GM23248 (cell line): ENCODE measurements at regions not wholly inside any gene's neighbourhood (a gene's known extent, or its start where the extent isn't known, plus 50 kb on each side); places are given as distances from the start of the nearest gene placed in this dataset.

Experiments
- DNase-seq: peaks from one replicate; pipeline ENCODE4 v3.0.0-alpha.2; 2015
- H2AFZ ChIP-seq: fragments of 200-600 bp; sonication (generic); 2 replicates; pipeline ENCODE4 v1.6.1; 2016; ENCODE audit warnings: antibody characterized with exemption
- H3F3A ChIP-seq: fragments of 200-600 bp; sonication (generic); 2 replicates; pipeline ENCODE4 v1.6.1; 2016; ENCODE audit warnings: mild to moderate bottlenecking, antibody characterized with exemption, mixed run types; ENCODE audit not compliant: insufficient read depth
- H3K27ac ChIP-seq: fragments of 200-600 bp; sonication (generic); 2 replicates; pipeline ENCODE4 v1.5.1; 2016; ENCODE audit warnings: mild to moderate bottlenecking
- H3K27me3 ChIP-seq: fragments of 200-600 bp; sonication (generic); replicated peaks from 2 replicates; pipeline ENCODE4 v1.6.1; 2016; ENCODE audit warnings: mild to moderate bottlenecking; ENCODE audit not compliant: insufficient read depth
- H3K36me3 ChIP-seq: fragments of 200-600 bp; sonication (generic); 2 replicates; pipeline ENCODE4 v1.6.1; 2016; ENCODE audit warnings: low read depth, mild to moderate bottlenecking
- H3K4me1 ChIP-seq: fragments of 200-600 bp; sonication (generic); 2 replicates; pipeline ENCODE4 v1.6.1; 2016; ENCODE audit warnings: mild to moderate bottlenecking; ENCODE audit not compliant: insufficient read depth
- H3K4me2 ChIP-seq: fragments of 200-600 bp; sonication (generic); one replicate; pipeline ENCODE4 v1.6.1; 2016; ENCODE audit warnings: mild to moderate bottlenecking; ENCODE audit not compliant: unreplicated experiment
- H3K4me3 ChIP-seq: fragments of 200-600 bp; sonication (generic); 2 replicates; pipeline ENCODE4 v1.5.1; 2016; ENCODE audit warnings: mild to moderate bottlenecking
- H3K79me2 ChIP-seq: fragments of 200-600 bp; sonication (generic); 2 replicates; pipeline ENCODE4 v1.6.1; 2016; ENCODE audit warnings: mild to moderate bottlenecking; ENCODE audit not compliant: insufficient read depth
- H3K9ac ChIP-seq: fragments of 200-600 bp; sonication (generic); 2 replicates; pipeline ENCODE4 v1.6.1; 2016; ENCODE audit warnings: mild to moderate bottlenecking
- H3K9me2 ChIP-seq: fragments of 200-600 bp; sonication (generic); 2 replicates; pipeline ENCODE4 v1.6.1; 2016; ENCODE audit warnings: mixed run types, mild to moderate bottlenecking, moderate library complexity; ENCODE audit not compliant: insufficient read depth
- H3K9me3 ChIP-seq: fragments of 200-600 bp; sonication (generic); one replicate; pipeline ENCODE4 v1.6.1; 2017; ENCODE audit warnings: low read depth
- H4K20me1 ChIP-seq: fragments of 200-600 bp; sonication (generic); 2 replicates; pipeline ENCODE4 v1.6.0; 2016; ENCODE audit not compliant: insufficient read depth
- EZH2 ChIP-seq: fragments of 200-600 bp; sonication (generic); IDR thresholded peaks from 2 replicates; pipeline ENCODE4 v1.6.1; 2018; ENCODE audit warnings: antibody characterized with exemption, mild to moderate bottlenecking; ENCODE audit not compliant: insufficient read depth, poor library complexity, severe bottlenecking
- EZH2phosphoT487 ChIP-seq: fragments of 200-600 bp; sonication (generic); IDR thresholded peaks from 2 replicates; pipeline ENCODE4 v1.6.1; 2018; ENCODE audit warnings: antibody characterized with exemption, moderate library complexity, mild to moderate bottlenecking, low read depth; ENCODE audit not compliant: insufficient read depth
- WGBS, 2 experiments: methylation state at CpG; one replicate each; pipeline ENCODE4 v1.1.6; 2015 to 2017; ENCODE audit warnings: low lambda C conversion rate in 2 of 2, low coverage in 1 of 2; ENCODE audit errors: missing lambda C conversion rate in 2 of 2; 5-methylcytosine and 5-hydroxymethylcytosine counted together
- in situ Hi-C: fragments of 300-500 bp; cut with MboI; formaldehyde crosslinking; loops from 2 replicates; pipeline ENCODE4 v1.15.0; 2020

- in situ Hi-C loops = no loop called here
Measured at GRCh38 chr20:48366230-48366629, 461.6 kb downstream of the PREX1 start.

GRCh38 chr20:48364688-48365421 is 462.9 kb downstream of the PREX1 start:
- no peaks in the 10 kb centered on the region for H3K36me3 ChIP-seq
- no peaks in the 10 kb centered on the region for H4K20me1 ChIP-seq
- H3K4me2 ChIP-seq = no peak overlapping the region
- no peaks in the 10 kb centered on the region for H3K4me1 ChIP-seq
- no peak overlapping the region for H3K27ac ChIP-seq
- no peak for DNase-seq
- no peak overlapping the region for H2AFZ ChIP-seq
- no peak overlapping the region for H3K4me3 ChIP-seq
- 61 to 64% methylated on average over 10 to 11 of the region's 11 CpGs for WGBS, 2 experiments
- no peaks in the 10 kb centered on the region for H3K9me3 ChIP-seq
- H3K9me2 ChIP-seq = no peaks in the 10 kb centered on the region
- H3K27me3 ChIP-seq = peaks cover 14% of the 10 kb centered on the region
- H3F3A ChIP-seq = no peaks in the 10 kb centered on the region
- in situ Hi-C loops = no loop called here
- no peaks in the 10 kb centered on the region for H3K79me2 ChIP-seq
- no peak for TF ChIP-seq EZH2phosphoT487
- TF ChIP-seq EZH2 = no peak
- no peak overlapping the region for H3K9ac ChIP-seq

More at GRCh38 chr20:48366230-48366629, 461.6 kb downstream of the PREX1 start:
- H3K9me3 ChIP-seq = no peaks in the 10 kb centered on the region
- H3K9me2 ChIP-seq = no peaks in the 10 kb centered on the region
- no peak overlapping the region for H3K27ac ChIP-seq
- no peaks in the 10 kb centered on the region for H3K36me3 ChIP-seq
- H3K79me2 ChIP-seq = no peaks in the 10 kb centered on the region
- no peaks in the 10 kb centered on the region for H4K20me1 ChIP-seq
- 69 to 71% methylated on average over 5 of the region's 5 CpGs for WGBS, 2 experiments
- H3K4me2 ChIP-seq = no peak overlapping the region
- H3K9ac ChIP-seq = no peak overlapping the region
- peaks cover 22% of the 10 kb centered on the region for H3K27me3 ChIP-seq
- no peak overlapping the region for H2AFZ ChIP-seq
- H3F3A ChIP-seq = no peaks in the 10 kb centered on the region
- DNase-seq = no peak
- H3K4me1 ChIP-seq = no peaks in the 10 kb centered on the region
- H3K4me3 ChIP-seq = no peak overlapping the region
- no peak for TF ChIP-seq EZH2
- no peak for TF ChIP-seq EZH2phosphoT487

GRCh38 chr20:48364055-48364454 is 463.7 kb downstream of the PREX1 start:
- Histone ChIP-seq H3K79me2 (no peaks in the 10 kb centered on the region), H3K27ac (no peak overlapping the region), H3K36me3 (no peaks in the 10 kb centered on the region), H3K9me3 (no peaks in the 10 kb centered on the region), H3K4me1 (no peaks in the 10 kb centered on the region), H3K9ac (no peak overlapping the region), H3K9me2 (no peaks in the 10 kb centered on the region), H3K4me3 (no peak overlapping the region), H3F3A (no peaks in the 10 kb centered on the region), H4K20me1 (no peaks in the 10 kb centered on the region), H3K27me3 (peaks cover 13% of the 10 kb centered on the region), H2AFZ (no peak overlapping the region), H3K4me2 (no peak overlapping the region)
- TF ChIP-seq EZH2 (no peak), EZH2phosphoT487 (no peak)
- in situ Hi-C loops = no loop called here
- no peak for DNase-seq

- DNase-seq = no peak
- H3K79me2 ChIP-seq = no peaks in the 10 kb centered on the region
- 51 to 61% methylated on average over 9 of the region's 9 CpGs for WGBS, 2 experiments
Measured at GRCh38 chr20:48360342-48360975, 467.3 kb downstream of the PREX1 start.

More at GRCh38 chr20:48360342-48360975, 467.3 kb downstream of the PREX1 start:
- no peak overlapping the region for H3K9ac ChIP-seq
- H3K4me2 ChIP-seq = no peak overlapping the region
- H2AFZ ChIP-seq = no peak overlapping the region
- no peaks in the 10 kb centered on the region for H3K9me3 ChIP-seq
- no peaks in the 10 kb centered on the region for H3K36me3 ChIP-seq
- H3K9me2 ChIP-seq = no peaks in the 10 kb centered on the region
- no peak for TF ChIP-seq EZH2phosphoT487
- TF ChIP-seq EZH2 = no peak
- H3K27me3 ChIP-seq = peaks cover 4% of the 10 kb centered on the region; the same call in 1 of the 2 replicates
- no peak overlapping the region for H3K4me3 ChIP-seq
- no peaks in the 10 kb centered on the region for H4K20me1 ChIP-seq
- no peak overlapping the region for H3K27ac ChIP-seq
- in situ Hi-C loops = no loop called here
- no peaks in the 10 kb centered on the region for H3F3A ChIP-seq
- no peaks in the 10 kb centered on the region for H3K4me1 ChIP-seq
